WTC11 (cell line): ENCODE measurements at regions not wholly inside any gene's neighbourhood (a gene's known extent, or its start where the extent isn't known, plus 50 kb on each side); places are given as distances from the start of the nearest gene placed in this dataset.

Source experiments
- ATF1 ChIP-seq: sonication (generic); formaldehyde crosslinking; IDR thresholded peaks from 2 replicates; pipeline ENCODE4 v1.8.1; 2023; ENCODE audit warnings: mild to moderate bottlenecking, moderate library complexity, missing genetic modification reagents
- CREM ChIP-seq: sonication (generic); formaldehyde crosslinking; IDR thresholded peaks from 2 replicates; pipeline ENCODE4 v1.8.1; 2022; ENCODE audit warnings: mild to moderate bottlenecking, missing genetic modification reagents, moderate library complexity
- IRF2 ChIP-seq: sonication (generic); formaldehyde crosslinking; IDR thresholded peaks from 2 replicates; pipeline ENCODE4 v1.8.0; 2022; ENCODE audit warnings: low read depth, missing genetic modification reagents, borderline replicate concordance
- KAT7 ChIP-seq: sonication (generic); formaldehyde crosslinking; IDR thresholded peaks from 2 replicates; pipeline ENCODE4 v1.8.1; 2023; ENCODE audit warnings: missing genetic modification reagents, mild to moderate bottlenecking, borderline replicate concordance
- RORB ChIP-seq: fragments of 250-450 bp; sonication (Bioruptor Pico); IDR thresholded peaks from 2 replicates; pipeline ENCODE4 v1.9.0; 2021; ENCODE audit warnings: mild to moderate bottlenecking
- ZNF138 ChIP-seq: sonication (generic); formaldehyde crosslinking; conservative IDR thresholded peaks from 2 replicates; pipeline ENCODE4 v1.8.1; 2022; ENCODE audit warnings: mild to moderate bottlenecking, moderate library complexity, missing genetic modification reagents
- TF ChIP-seq, protein P1 (sequence below): fragments of 200-600 bp; IDR thresholded peaks from 2 replicates; pipeline ENCODE4 v1.8.0; 2022; ENCODE audit warnings: antibody characterized with exemption
- TF ChIP-seq, protein P2 (sequence below): sonication (generic); formaldehyde crosslinking; IDR thresholded peaks from 2 replicates; pipeline ENCODE4 v1.8.0; 2023; ENCODE audit warnings: missing genetic modification reagents
- TF ChIP-seq, protein P3 (sequence below): sonication (generic); formaldehyde crosslinking; IDR thresholded peaks from 2 replicates; pipeline ENCODE4 v1.8.0; 2022; ENCODE audit warnings: mild to moderate bottlenecking, missing genetic modification reagents
- TF ChIP-seq, protein P4 (sequence below): sonication (generic); formaldehyde crosslinking; IDR thresholded peaks from 2 replicates; pipeline ENCODE4 v1.8.0; 2022; ENCODE audit warnings: mild to moderate bottlenecking, missing genetic modification reagents
- TF ChIP-seq, protein P5 (sequence below): sonication (generic); formaldehyde crosslinking; IDR thresholded peaks from 2 replicates; pipeline ENCODE4 v1.8.1; 2023; ENCODE audit warnings: mild to moderate bottlenecking, missing genetic modification reagents, moderate library complexity
- TF ChIP-seq, protein P6 (sequence below): sonication (generic); formaldehyde crosslinking; IDR thresholded peaks from 2 replicates; pipeline ENCODE4 v1.8.1; 2023; ENCODE audit warnings: mild to moderate bottlenecking, moderate library complexity, missing genetic modification reagents
- TF ChIP-seq, protein P7 (sequence below): sonication (generic); formaldehyde crosslinking; IDR thresholded peaks from 2 replicates; pipeline ENCODE4 v1.8.1; 2022; ENCODE audit warnings: low read depth, mild to moderate bottlenecking, moderate library complexity, missing genetic modification reagents, borderline replicate concordance

DNA sequence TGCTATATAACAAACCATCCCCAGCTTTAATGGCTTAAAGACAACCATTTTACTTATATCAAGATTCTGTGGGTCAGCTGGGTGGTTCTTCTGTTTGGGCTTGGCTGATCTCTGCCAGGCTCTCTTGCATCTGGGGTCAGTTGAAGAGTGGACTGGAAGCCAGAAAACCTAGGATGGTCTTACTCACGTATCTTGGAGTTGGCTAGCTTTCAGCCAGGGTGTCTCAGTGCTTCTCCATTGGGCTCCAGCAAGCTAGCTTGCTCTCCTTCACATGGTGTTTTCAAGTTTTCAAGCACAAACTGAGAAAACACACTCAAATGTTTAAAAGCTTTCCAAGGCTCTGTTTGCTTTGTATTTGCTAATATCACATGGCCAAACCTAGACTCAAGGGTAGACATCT lies 146.8 kb downstream of the PIK3R1 start:
- TF ChIP-seq RORB (CRISPR knock-in tag) = no peak
- TF ChIP-seq, protein P1, sequence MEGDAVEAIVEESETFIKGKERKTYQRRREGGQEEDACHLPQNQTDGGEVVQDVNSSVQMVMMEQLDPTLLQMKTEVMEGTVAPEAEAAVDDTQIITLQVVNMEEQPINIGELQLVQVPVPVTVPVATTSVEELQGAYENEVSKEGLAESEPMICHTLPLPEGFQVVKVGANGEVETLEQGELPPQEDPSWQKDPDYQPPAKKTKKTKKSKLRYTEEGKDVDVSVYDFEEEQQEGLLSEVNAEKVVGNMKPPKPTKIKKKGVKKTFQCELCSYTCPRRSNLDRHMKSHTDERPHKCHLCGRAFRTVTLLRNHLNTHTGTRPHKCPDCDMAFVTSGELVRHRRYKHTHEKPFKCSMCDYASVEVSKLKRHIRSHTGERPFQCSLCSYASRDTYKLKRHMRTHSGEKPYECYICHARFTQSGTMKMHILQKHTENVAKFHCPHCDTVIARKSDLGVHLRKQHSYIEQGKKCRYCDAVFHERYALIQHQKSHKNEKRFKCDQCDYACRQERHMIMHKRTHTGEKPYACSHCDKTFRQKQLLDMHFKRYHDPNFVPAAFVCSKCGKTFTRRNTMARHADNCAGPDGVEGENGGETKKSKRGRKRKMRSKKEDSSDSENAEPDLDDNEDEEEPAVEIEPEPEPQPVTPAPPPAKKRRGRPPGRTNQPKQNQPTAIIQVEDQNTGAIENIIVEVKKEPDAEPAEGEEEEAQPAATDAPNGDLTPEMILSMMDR = no peak
- no peak for TF ChIP-seq ZNF138 (CRISPR knock-in tag)
- no peak for TF ChIP-seq IRF2 (CRISPR knock-in tag)
- TF ChIP-seq KAT7 (CRISPR knock-in tag) = no peak
- TF ChIP-seq, protein P2, sequence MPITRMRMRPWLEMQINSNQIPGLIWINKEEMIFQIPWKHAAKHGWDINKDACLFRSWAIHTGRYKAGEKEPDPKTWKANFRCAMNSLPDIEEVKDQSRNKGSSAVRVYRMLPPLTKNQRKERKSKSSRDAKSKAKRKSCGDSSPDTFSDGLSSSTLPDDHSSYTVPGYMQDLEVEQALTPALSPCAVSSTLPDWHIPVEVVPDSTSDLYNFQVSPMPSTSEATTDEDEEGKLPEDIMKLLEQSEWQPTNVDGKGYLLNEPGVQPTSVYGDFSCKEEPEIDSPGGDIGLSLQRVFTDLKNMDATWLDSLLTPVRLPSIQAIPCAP (CRISPR knock-in tag) = no peak
- TF ChIP-seq CREM (CRISPR knock-in tag) = no peak
- TF ChIP-seq, protein P3, sequence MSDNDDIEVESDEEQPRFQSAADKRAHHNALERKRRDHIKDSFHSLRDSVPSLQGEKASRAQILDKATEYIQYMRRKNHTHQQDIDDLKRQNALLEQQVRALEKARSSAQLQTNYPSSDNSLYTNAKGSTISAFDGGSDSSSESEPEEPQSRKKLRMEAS = no peak
- TF ChIP-seq, protein P4, sequence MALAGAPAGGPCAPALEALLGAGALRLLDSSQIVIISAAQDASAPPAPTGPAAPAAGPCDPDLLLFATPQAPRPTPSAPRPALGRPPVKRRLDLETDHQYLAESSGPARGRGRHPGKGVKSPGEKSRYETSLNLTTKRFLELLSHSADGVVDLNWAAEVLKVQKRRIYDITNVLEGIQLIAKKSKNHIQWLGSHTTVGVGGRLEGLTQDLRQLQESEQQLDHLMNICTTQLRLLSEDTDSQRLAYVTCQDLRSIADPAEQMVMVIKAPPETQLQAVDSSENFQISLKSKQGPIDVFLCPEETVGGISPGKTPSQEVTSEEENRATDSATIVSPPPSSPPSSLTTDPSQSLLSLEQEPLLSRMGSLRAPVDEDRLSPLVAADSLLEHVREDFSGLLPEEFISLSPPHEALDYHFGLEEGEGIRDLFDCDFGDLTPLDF = no peak
- TF ChIP-seq, protein P5, sequence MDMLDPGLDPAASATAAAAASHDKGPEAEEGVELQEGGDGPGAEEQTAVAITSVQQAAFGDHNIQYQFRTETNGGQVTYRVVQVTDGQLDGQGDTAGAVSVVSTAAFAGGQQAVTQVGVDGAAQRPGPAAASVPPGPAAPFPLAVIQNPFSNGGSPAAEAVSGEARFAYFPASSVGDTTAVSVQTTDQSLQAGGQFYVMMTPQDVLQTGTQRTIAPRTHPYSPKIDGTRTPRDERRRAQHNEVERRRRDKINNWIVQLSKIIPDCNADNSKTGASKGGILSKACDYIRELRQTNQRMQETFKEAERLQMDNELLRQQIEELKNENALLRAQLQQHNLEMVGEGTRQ (CRISPR knock-in tag) = no peak
- TF ChIP-seq, protein P6, sequence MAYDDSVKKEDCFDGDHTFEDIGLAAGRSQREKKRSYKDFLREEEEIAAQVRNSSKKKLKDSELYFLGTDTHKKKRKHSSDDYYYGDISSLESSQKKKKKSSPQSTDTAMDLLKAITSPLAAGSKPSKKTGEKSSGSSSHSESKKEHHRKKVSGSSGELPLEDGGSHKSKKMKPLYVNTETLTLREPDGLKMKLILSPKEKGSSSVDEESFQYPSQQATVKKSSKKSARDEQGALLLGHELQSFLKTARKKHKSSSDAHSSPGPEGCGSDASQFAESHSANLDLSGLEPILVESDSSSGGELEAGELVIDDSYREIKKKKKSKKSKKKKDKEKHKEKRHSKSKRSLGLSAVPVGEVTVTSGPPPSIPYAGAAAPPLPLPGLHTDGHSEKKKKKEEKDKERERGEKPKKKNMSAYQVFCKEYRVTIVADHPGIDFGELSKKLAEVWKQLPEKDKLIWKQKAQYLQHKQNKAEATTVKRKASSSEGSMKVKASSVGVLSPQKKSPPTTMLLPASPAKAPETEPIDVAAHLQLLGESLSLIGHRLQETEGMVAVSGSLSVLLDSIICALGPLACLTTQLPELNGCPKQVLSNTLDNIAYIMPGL (CRISPR knock-in tag) = no peak
- no peak for TF ChIP-seq ATF1 (CRISPR knock-in tag)
- TF ChIP-seq, protein P7, sequence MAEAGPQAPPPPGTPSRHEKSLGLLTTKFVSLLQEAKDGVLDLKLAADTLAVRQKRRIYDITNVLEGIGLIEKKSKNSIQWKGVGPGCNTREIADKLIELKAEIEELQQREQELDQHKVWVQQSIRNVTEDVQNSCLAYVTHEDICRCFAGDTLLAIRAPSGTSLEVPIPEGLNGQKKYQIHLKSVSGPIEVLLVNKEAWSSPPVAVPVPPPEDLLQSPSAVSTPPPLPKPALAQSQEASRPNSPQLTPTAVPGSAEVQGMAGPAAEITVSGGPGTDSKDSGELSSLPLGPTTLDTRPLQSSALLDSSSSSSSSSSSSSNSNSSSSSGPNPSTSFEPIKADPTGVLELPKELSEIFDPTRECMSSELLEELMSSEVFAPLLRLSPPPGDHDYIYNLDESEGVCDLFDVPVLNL = no peak
